Stomach (tissue), 8 donors: ENCODE measurements at regions not wholly inside any gene's neighbourhood (a gene's known extent, or its start where the extent isn't known, plus 50 kb on each side); places are given as distances from the start of the nearest gene placed in this dataset.

Experiments
- DNase-seq, 2 donors: peaks; one replicate each; pipeline versions ENCODE4 v3.0.0 to v3.0.0-alpha.2; 2013 to 2019
- H3K27ac ChIP-seq, 5 donors: fragments of 200-600 bp in 4 of 5; sonication (generic) in 4 of 5; one replicate each; pipeline ENCODE4 v1.5.1; 2013 to 2019; ENCODE audit warnings: mild to moderate bottlenecking in 1 of 5, moderate library complexity in 1 of 5
- H3K27me3 ChIP-seq, 3 donors: fragments of 200-600 bp; sonication (generic); one replicate each; pipeline ENCODE4 v1.5.1; 2017 to 2019; ENCODE audit warnings: mixed run types in 1 of 3
- H3K36me3 ChIP-seq, 4 donors: fragments of 200-600 bp; sonication (generic); 1 replicate in 3 of 4; 2 replicates in 1 of 4; pipeline ENCODE4 v1.5.1; 2016 to 2019
- H3K4me1 ChIP-seq, 4 donors: fragments of 200-600 bp; sonication (generic); one replicate each; pipeline ENCODE4 v1.5.1; 2016 to 2019
- H3K4me3 ChIP-seq, 4 donors: fragments of 200-600 bp; sonication (generic) in 3 of 4; one replicate each; pipeline ENCODE4 v1.5.1; 2016 to 2019; ENCODE audit warnings: mild to moderate bottlenecking in 1 of 4
- H3K9me3 ChIP-seq, 4 donors: fragments of 200-600 bp; sonication (generic); one replicate each; pipeline ENCODE4 v1.5.1; 2016 to 2019
- CTCF ChIP-seq, 7 experiments: fragments of 450-650 bp in 4 of 7; fragments of 200-600 bp in 3 of 7; sonication (generic) in 3 of 7; IDR thresholded peaks; one replicate each; pipeline ENCODE4 v1.5.1; 2016 to 2019; ENCODE audit warnings: antibody characterized with exemption in 7 of 7, control low read depth in 2 of 7, mild to moderate bottlenecking in 1 of 7
- EP300 ChIP-seq: sonication (generic); formaldehyde crosslinking; IDR thresholded peaks from one replicate; pipeline ENCODE4 v1.6.1; 2017; ENCODE audit warnings: antibody characterized with exemption
- POLR2A ChIP-seq, 4 donors: fragments of 450-650 bp; IDR thresholded peaks; one replicate each; pipeline ENCODE4 v1.6.1; 2016; ENCODE audit warnings: antibody characterized with exemption in 4 of 4, control low read depth in 2 of 4, mild to moderate bottlenecking in 1 of 4, moderate library complexity in 1 of 4
- POLR2AphosphoS5 ChIP-seq, 3 donors: sonication (generic); formaldehyde crosslinking; IDR thresholded peaks; one replicate each; pipeline ENCODE4 v1.6.1; 2016; ENCODE audit warnings: antibody characterized with exemption in 3 of 3
- WGBS, 5 donors: extraction: QIAGEN DNeasy Blood & Tissue Kit in 3 of 5; methylation state at CpG; one replicate each; pipeline versions ENCODE4 v1.1.5 to v1.1.7; 2013 to 2018; 5-methylcytosine and 5-hydroxymethylcytosine counted together
- intact Hi-C: fragments of 100-400 bp; cut with DNase I; formaldehyde crosslinking; loops from one replicate; pipeline ENCODE4 v1.15.1; 2023; ENCODE audit warnings: low total_unique reads
- donor health status: healthy with polysubstance abuse.
- donor health status: Bipolar disorder and iron deficiency.
- donor health status: healthy.

GRCh38 chr21:18191139-18191538 is 53.5 kb upstream of the CHODL start:
- Histone ChIP-seq H3K36me3 (no peaks in the 10 kb centered on the region), H3K9me3 (peaks cover 0 to 3% (median 0%) of the 10 kb centered on the region in 4 donors), H3K4me1 (no peaks in the 10 kb centered on the region), H3K4me3 (no peak overlapping the region), H3K27me3 (no peaks in the 10 kb centered on the region), H3K27ac (no peak overlapping the region)
- TF ChIP-seq CTCF (IDR thresholded peaks at IDR 0.05) (no peak), EP300 (no peak), POLR2A (IDR thresholded peaks at IDR 0.05) (no peak), POLR2AphosphoS5 (IDR thresholded peaks at IDR 0.05) (no peak)
- intact Hi-C loops, result no loop called here
- no peak for DNase-seq

GRCh38 chr21:18178509-18178908 is 66.1 kb upstream of the CHODL start:
- TF ChIP-seq POLR2AphosphoS5 (IDR thresholded peaks at IDR 0.05) (no peak), CTCF (IDR thresholded peaks at IDR 0.05) (no peak), EP300 (no peak), POLR2A (IDR thresholded peaks at IDR 0.05) (no peak)
- no peaks in the 10 kb centered on the region for H3K36me3 ChIP-seq
- no peaks in the 10 kb centered on the region for H3K4me1 ChIP-seq
- no peaks in the 10 kb centered on the region for H3K27me3 ChIP-seq
- H3K4me3 ChIP-seq, result no peak overlapping the region
- H3K9me3 ChIP-seq, result peaks cover 0 to 6% (median 0%) of the 10 kb centered on the region in 4 donors
- DNase-seq, result no peak
- H3K27ac ChIP-seq, result no peak overlapping the region
- intact Hi-C loops, result no loop called here

GRCh38 chr21:18174370-18174769 is 70.3 kb upstream of the CHODL start:
- H3K4me1 ChIP-seq, result no peaks in the 10 kb centered on the region
- no peak for DNase-seq
- intact Hi-C loops, result no loop called here
- no peaks in the 10 kb centered on the region for H3K27me3 ChIP-seq
- H3K9me3 ChIP-seq, result no peaks in the 10 kb centered on the region
- H3K36me3 ChIP-seq, result no peaks in the 10 kb centered on the region
- H3K4me3 ChIP-seq, result no peak overlapping the region
- no peak for TF ChIP-seq CTCF (IDR thresholded peaks at IDR 0.05)
- TF ChIP-seq EP300, result no peak
- no peak for TF ChIP-seq POLR2AphosphoS5 (IDR thresholded peaks at IDR 0.05)
- no peak for TF ChIP-seq POLR2A (IDR thresholded peaks at IDR 0.05)
- no peak overlapping the region for H3K27ac ChIP-seq

GRCh38 chr21:18170829-18171228 is 73.8 kb upstream of the CHODL start:
- DNase-seq, result no peak
- Histone ChIP-seq H3K4me1 (no peaks in the 10 kb centered on the region), H3K4me3 (no peak overlapping the region), H3K36me3 (no peaks in the 10 kb centered on the region), H3K27ac (no peak overlapping the region), H3K9me3 (peaks cover 0 to 6% (median 0%) of the 10 kb centered on the region in 4 donors), H3K27me3 (no peaks in the 10 kb centered on the region)
- intact Hi-C loops, result no loop called here
- 79 to 98% (median 92%) methylated on average over 1 of the region's 2 CpGs for WGBS, 5 donors
- TF ChIP-seq POLR2AphosphoS5 (IDR thresholded peaks at IDR 0.05) (no peak), POLR2A (IDR thresholded peaks at IDR 0.05) (no peak), CTCF (IDR thresholded peaks at IDR 0.05) (no peak), EP300 (no peak)

GRCh38 chr21:18170221-18170620 is 74.4 kb upstream of the CHODL start:
- 82 to 94% (median 93%) methylated on average over 2 of the region's 2 CpGs for WGBS, 5 donors
- TF ChIP-seq CTCF (IDR thresholded peaks at IDR 0.05) (no peak), POLR2A (IDR thresholded peaks at IDR 0.05) (no peak), POLR2AphosphoS5 (IDR thresholded peaks at IDR 0.05) (no peak), EP300 (no peak)
- peaks cover 0 to 6% (median 0%) of the 10 kb centered on the region in 4 donors for H3K9me3 ChIP-seq
- DNase-seq, result no peak
- no peak overlapping the region for H3K4me3 ChIP-seq
- intact Hi-C loops, result no loop called here
- no peaks in the 10 kb centered on the region for H3K27me3 ChIP-seq
- no peaks in the 10 kb centered on the region for H3K36me3 ChIP-seq
- no peak overlapping the region for H3K27ac ChIP-seq
- no peaks in the 10 kb centered on the region for H3K4me1 ChIP-seq
